ENCODE measurements at regions not wholly inside any gene's neighbourhood (a gene's known extent, or its start where the extent isn't known, plus 50 kb on each side); places are given as distances from the start of the nearest gene placed in this dataset.

DNA sequence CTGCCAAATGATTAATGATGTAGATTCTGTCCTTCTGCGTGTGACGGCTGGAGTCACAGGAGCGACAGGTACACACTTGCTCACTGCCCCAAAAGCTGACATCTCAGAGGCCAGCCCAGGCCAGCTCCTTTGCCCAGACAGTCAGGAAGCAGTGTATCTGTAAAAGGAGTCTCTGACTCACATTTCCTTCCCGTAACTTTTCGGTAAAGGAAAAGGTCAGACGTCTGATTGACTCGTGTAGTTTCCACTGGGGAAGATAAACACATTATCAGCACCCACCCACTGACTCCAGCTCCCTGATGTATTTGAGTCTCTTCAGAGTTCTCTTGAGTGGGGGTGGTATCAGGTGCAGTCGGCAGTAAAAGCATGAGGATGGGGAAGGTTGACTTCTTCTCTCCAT is 64.4 kb upstream of the WWC1 start:
- DNase-seq = peak in 3 of 7 donors; percentile 23 to 37 (median 34)
- no peaks in the 10 kb centered on the region for H3K9me3 ChIP-seq (replicated peaks in 1 of 3)
- H3K36me3 ChIP-seq (replicated peaks in 1 of 2) = no peaks in the 10 kb centered on the region
- H3K27me3 ChIP-seq = no peaks in the 10 kb centered on the region
- 38 to 57% (median 44%) methylated on average over 8 of the region's 8 CpGs for WGBS, 4 donors
- no peak overlapping the region for H3K27ac ChIP-seq
- TF ChIP-seq, protein P1, sequence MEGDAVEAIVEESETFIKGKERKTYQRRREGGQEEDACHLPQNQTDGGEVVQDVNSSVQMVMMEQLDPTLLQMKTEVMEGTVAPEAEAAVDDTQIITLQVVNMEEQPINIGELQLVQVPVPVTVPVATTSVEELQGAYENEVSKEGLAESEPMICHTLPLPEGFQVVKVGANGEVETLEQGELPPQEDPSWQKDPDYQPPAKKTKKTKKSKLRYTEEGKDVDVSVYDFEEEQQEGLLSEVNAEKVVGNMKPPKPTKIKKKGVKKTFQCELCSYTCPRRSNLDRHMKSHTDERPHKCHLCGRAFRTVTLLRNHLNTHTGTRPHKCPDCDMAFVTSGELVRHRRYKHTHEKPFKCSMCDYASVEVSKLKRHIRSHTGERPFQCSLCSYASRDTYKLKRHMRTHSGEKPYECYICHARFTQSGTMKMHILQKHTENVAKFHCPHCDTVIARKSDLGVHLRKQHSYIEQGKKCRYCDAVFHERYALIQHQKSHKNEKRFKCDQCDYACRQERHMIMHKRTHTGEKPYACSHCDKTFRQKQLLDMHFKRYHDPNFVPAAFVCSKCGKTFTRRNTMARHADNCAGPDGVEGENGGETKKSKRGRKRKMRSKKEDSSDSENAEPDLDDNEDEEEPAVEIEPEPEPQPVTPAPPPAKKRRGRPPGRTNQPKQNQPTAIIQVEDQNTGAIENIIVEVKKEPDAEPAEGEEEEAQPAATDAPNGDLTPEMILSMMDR (IDR thresholded peaks at IDR 0.05) = no peak
- no peak for TF ChIP-seq POLR2A (IDR thresholded peaks at IDR 0.05)
- intact Hi-C loops (cut with DNase I) = loop anchor here in 1 of 2 donors (10.0 kb wide), 1 partner anchor 502 kb away; no protein-coding TSS in a partner anchor
- H3K4me3 ChIP-seq = no peak overlapping the region
- H3K4me1 ChIP-seq (replicated peaks in 1 of 2) = no peaks in the 10 kb centered on the region

DNA sequence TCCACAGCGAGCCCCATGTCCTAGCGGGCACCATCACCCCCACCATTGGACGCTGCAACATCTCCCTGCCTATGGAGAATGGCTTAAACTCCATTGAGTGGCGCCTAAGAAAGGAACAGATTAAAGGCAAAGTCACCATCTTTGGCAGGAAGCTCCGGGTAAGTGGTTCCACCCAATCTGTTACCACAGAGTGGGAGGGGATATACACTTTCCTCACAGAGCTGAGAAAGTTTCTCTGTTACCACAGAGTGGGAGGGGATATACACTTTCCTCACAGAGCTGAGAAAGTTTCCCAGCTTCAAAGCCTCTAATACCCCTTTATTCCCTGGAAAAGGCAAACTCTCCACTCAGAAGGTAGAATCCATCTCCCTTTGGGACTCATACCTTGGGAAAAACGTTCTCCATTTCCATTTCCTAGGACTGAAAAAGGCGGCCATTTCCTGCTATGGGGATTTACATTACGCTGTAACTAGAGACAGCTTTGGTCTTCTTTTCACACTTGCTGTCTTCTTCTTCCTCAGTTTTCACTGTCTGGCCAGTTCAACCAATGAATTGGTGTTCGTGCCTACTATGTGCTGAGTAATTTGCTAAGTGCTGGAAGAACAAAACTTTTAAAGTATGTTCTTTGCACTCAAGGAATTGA is 63.4 kb upstream of the WWC1 start:
- 74 to 78% (median 74%) methylated on average over 9 of the region's 9 CpGs for WGBS, 4 donors
- Histone ChIP-seq H3K4me1 (replicated peaks in 1 of 2) (no peaks in the 10 kb centered on the region), H3K4me3 (no peak overlapping the region), H3K9me3 (replicated peaks in 1 of 3) (no peaks in the 10 kb centered on the region), H3K27me3 (no peaks in the 10 kb centered on the region), H3K27ac (no peak overlapping the region), H3K36me3 (replicated peaks in 1 of 2) (no peaks in the 10 kb centered on the region)
- TF ChIP-seq POLR2A (IDR thresholded peaks at IDR 0.05) = no peak
- TF ChIP-seq, protein P1 (IDR thresholded peaks at IDR 0.05) = no peak
- intact Hi-C loops (cut with DNase I) = loop anchor here in 1 of 2 donors (10.0 kb wide), 1 partner anchor 503 kb away; no protein-coding TSS in a partner anchor
- no peak for DNase-seq

DNA sequence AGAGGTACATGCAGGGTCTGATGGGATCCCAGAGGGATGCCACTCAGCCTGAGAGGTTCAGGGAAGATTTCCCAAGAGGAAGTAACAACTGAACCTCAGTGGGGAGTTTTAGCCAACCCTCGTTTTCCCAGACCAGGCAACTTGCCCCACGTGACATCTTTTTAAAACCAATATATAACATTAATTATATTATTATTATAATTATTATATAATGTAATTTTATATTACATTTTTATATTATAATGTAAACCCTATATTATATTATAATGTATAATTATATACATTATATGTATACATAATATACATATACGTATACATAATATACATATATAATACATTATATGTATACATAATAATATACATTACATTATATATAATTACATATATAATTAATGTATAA is 62.8 kb upstream of the WWC1 start:
- intact Hi-C loops (cut with DNase I) = loop anchor here in 1 of 2 donors (10.0 kb wide), 1 partner anchor 504 kb away; no protein-coding TSS in a partner anchor
- H3K9me3 ChIP-seq (replicated peaks in 1 of 3) = no peaks in the 10 kb centered on the region
- 72 to 80% (median 78%) methylated on average over 3 of the region's 3 CpGs for WGBS, 4 donors
- TF ChIP-seq POLR2A (IDR thresholded peaks at IDR 0.05) = no peak
- TF ChIP-seq, protein P1 (IDR thresholded peaks at IDR 0.05) = no peak
- no peak overlapping the region for H3K4me3 ChIP-seq
- no peaks in the 10 kb centered on the region for H3K27me3 ChIP-seq
- H3K27ac ChIP-seq = no peak overlapping the region
- DNase-seq = no peak
- H3K36me3 ChIP-seq (replicated peaks in 1 of 2) = no peaks in the 10 kb centered on the region
- H3K4me1 ChIP-seq (replicated peaks in 1 of 2) = no peaks in the 10 kb centered on the region

DNA sequence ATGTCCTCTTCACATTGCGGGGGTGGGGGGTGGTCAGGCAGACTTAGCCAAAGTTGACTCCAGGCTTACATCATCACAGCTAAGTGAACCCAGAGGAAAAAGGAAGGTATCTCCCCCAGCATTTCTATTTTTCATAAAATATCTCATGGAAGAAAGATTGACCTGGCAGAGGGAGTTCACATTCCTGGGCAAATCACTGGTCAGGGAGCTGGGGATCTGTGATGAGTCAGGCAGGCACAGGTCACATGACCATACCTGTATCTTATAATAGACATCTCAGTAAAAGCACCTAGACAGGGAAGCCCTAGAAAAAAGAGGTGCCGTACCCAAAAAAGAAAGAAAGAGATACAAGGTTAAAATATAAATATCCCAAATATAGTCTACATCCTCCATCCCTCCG is 57.3 kb upstream of the WWC1 start:
- no peak for TF ChIP-seq POLR2A (IDR thresholded peaks at IDR 0.05)
- TF ChIP-seq, protein P1 (IDR thresholded peaks at IDR 0.05) = no peak

More for the DNA sequence above, 57.3 kb upstream of the WWC1 start:
- WGBS, 4 donors = 81 to 90% (median 85%) methylated on average over 3 of the region's 3 CpGs
- Histone ChIP-seq H3K4me3 (no peak overlapping the region), H3K36me3 (replicated peaks in 1 of 2) (no peaks in the 10 kb centered on the region), H3K4me1 (replicated peaks in 1 of 2) (no peaks in the 10 kb centered on the region), H3K9me3 (replicated peaks in 1 of 3) (no peaks in the 10 kb centered on the region), H3K27me3 (no peaks in the 10 kb centered on the region), H3K27ac (no peak overlapping the region)
- no peak for DNase-seq
- intact Hi-C loops (cut with DNase I) = no loop called here
